SIG-M5 (cell line): ENCODE measurements at regions not wholly inside any gene's neighbourhood (a gene's known extent, or its start where the extent isn't known, plus 50 kb on each side); places are given as distances from the start of the nearest gene placed in this dataset.

ENCODE experiments used
- DNase-seq: peaks from one replicate; lab custom pipeline; 2025; lab: John Stamatoyannopoulos, UW

- no peak for DNase-seq
Measured at GRCh38 chr15:36469311-36469966, 110.0 kb upstream of the CDIN1 start.

- no peak for DNase-seq
Measured at GRCh38 chr15:36472672-36473071, 106.8 kb upstream of the CDIN1 start.

GRCh38 chr15:36478561-36478960 lies 100.9 kb upstream of the CDIN1 start:
- no peak for DNase-seq

- DNase-seq = no peak
Measured at GRCh38 chr15:36479200-36479896, 100.1 kb upstream of the CDIN1 start.

GRCh38 chr15:36481156-36481555 lies 98.3 kb upstream of the CDIN1 start:
- DNase-seq = no peak

- DNase-seq = no peak
Measured at GRCh38 chr15:36483409-36483808, 96.0 kb upstream of the CDIN1 start.

GRCh38 chr15:36484038-36484778 lies 95.2 kb upstream of the CDIN1 start:
- no peak for DNase-seq

- DNase-seq = no peak
Measured at GRCh38 chr15:36491912-36492311, 87.5 kb upstream of the CDIN1 start.

GRCh38 chr15:36495456-36495991 lies 83.9 kb upstream of the CDIN1 start:
- no peak for DNase-seq

- no peak for DNase-seq
Measured at GRCh38 chr15:36497901-36498300, 81.5 kb upstream of the CDIN1 start.

GRCh38 chr15:36498401-36498800 lies 81.0 kb upstream of the CDIN1 start:
- no peak for DNase-seq

GRCh38 chr15:36498916-36499315 lies 80.5 kb upstream of the CDIN1 start:
- no peak for DNase-seq

GRCh38 chr15:36499412-36500389 lies 79.7 kb upstream of the CDIN1 start:
- DNase-seq = no peak

- peak; percentile 0 for DNase-seq
Measured at GRCh38 chr15:36501063-36501678, 78.3 kb upstream of the CDIN1 start.

- DNase-seq = no peak
Measured at GRCh38 chr15:36502509-36502908, 76.9 kb upstream of the CDIN1 start.

GRCh38 chr15:36506733-36507356 lies 72.6 kb upstream of the CDIN1 start:
- no peak for DNase-seq

GRCh38 chr15:36507458-36507857 lies 72.0 kb upstream of the CDIN1 start:
- no peak for DNase-seq

GRCh38 chr15:36511594-36511993 lies 67.8 kb upstream of the CDIN1 start:
- DNase-seq = no peak

- DNase-seq = no peak
Measured at GRCh38 chr15:36517758-36518157, 61.7 kb upstream of the CDIN1 start.

- DNase-seq = no peak
Measured at GRCh38 chr15:36519067-36519466, 60.4 kb upstream of the CDIN1 start.

- no peak for DNase-seq
Measured at GRCh38 chr15:36525430-36525829, 54.0 kb upstream of the CDIN1 start.
